Liver (tissue), 8 donors: ENCODE measurements at regions not wholly inside any gene's neighbourhood (a gene's known extent, or its start where the extent isn't known, plus 50 kb on each side); places are given as distances from the start of the nearest gene placed in this dataset.

Source experiments
- DNase-seq: peaks from one replicate; pipeline ENCODE4 v3.0.0-alpha.2; 2017; ENCODE audit warnings: low spot score
- H3K27ac ChIP-seq, 2 donors: one replicate each; pipeline ENCODE4 v1.7.0; 2013; ENCODE audit warnings: inconsistent platforms in 2 of 2, low read length in 2 of 2, control low read depth in 1 of 2, low read depth in 1 of 2, mild to moderate bottlenecking in 1 of 2
- H3K27me3 ChIP-seq, 4 donors: one replicate each; pipeline versions ENCODE4 v1.6.1 to v1.7.0; 2013; ENCODE audit warnings: low read length in 3 of 4, inconsistent platforms in 1 of 4, mild to moderate bottlenecking in 1 of 4, moderate library complexity in 1 of 4; ENCODE audit not compliant: control insufficient read depth in 4 of 4, insufficient read depth in 4 of 4
- H3K36me3 ChIP-seq, 4 donors: one replicate each; pipeline versions ENCODE4 v1.6.1 to v1.7.0; 2013; ENCODE audit warnings: low read length in 3 of 4, mild to moderate bottlenecking in 3 of 4, low read depth in 1 of 4, moderate library complexity in 1 of 4; ENCODE audit not compliant: control insufficient read depth in 4 of 4, insufficient read depth in 3 of 4
- H3K4me1 ChIP-seq, 4 donors: one replicate each; pipeline versions ENCODE4 v1.6.1 to v1.7.0; 2013; ENCODE audit warnings: low read length in 3 of 4, mild to moderate bottlenecking in 3 of 4, moderate library complexity in 1 of 4; ENCODE audit not compliant: control insufficient read depth in 4 of 4, insufficient read depth in 4 of 4
- H3K4me3 ChIP-seq, 3 donors: one replicate each; pipeline versions ENCODE4 v1.6.1 to v1.7.0; 2013; ENCODE audit warnings: low read length in 3 of 3, control low read depth in 1 of 3, low read depth in 1 of 3, mild to moderate bottlenecking in 1 of 3
- H3K9ac ChIP-seq, 2 donors: one replicate each; pipeline ENCODE4 v1.7.0; 2013; ENCODE audit warnings: low read length in 2 of 2, mild to moderate bottlenecking in 2 of 2, moderate library complexity in 2 of 2, control low read depth in 1 of 2, low read depth in 1 of 2
- H3K9me3 ChIP-seq, 4 donors: one replicate each; pipeline versions ENCODE4 v1.6.1 to v1.7.0; 2013; ENCODE audit warnings: low read length in 3 of 4; ENCODE audit not compliant: control insufficient read depth in 4 of 4
- FOXA2 ChIP-seq: IDR thresholded peaks from 2 replicates; pipeline ENCODE4 v1.6.1; 2016; ENCODE audit warnings: antibody characterized with exemption
- HNF4A ChIP-seq, 2 donors: conservative IDR thresholded peaks; 2 replicates each; pipeline ENCODE4 v1.6.1; 2016; ENCODE audit warnings: antibody characterized with exemption in 2 of 2, mild to moderate bottlenecking in 2 of 2
- HNF4G ChIP-seq: IDR thresholded peaks from 2 replicates; pipeline ENCODE4 v1.6.1; 2016; ENCODE audit warnings: antibody characterized with exemption
- JUND ChIP-seq, 2 donors: IDR thresholded peaks; 2 replicates each; pipeline ENCODE4 v1.6.1; 2016; ENCODE audit warnings: antibody characterized with exemption in 2 of 2
- NR2F2 ChIP-seq: IDR thresholded peaks from 2 replicates; pipeline ENCODE4 v1.6.1; 2016; ENCODE audit warnings: antibody characterized with exemption
- RAD21 ChIP-seq, 2 donors: IDR thresholded peaks; 2 replicates each; pipeline ENCODE4 v1.6.1; 2016; ENCODE audit warnings: antibody characterized with exemption in 2 of 2, mild to moderate bottlenecking in 2 of 2
- RXRA ChIP-seq, 2 donors: IDR thresholded peaks; 2 replicates each; pipeline ENCODE4 v1.6.1; 2017 to 2018; ENCODE audit warnings: antibody characterized with exemption in 2 of 2, mild to moderate bottlenecking in 1 of 2
- SP1 ChIP-seq: IDR thresholded peaks from 2 replicates; pipeline ENCODE4 v1.6.1; 2018; ENCODE audit warnings: antibody characterized with exemption, mild to moderate bottlenecking
- YY1 ChIP-seq: IDR thresholded peaks from 2 replicates; pipeline ENCODE4 v1.6.1; 2016; ENCODE audit warnings: antibody characterized with exemption, mild to moderate bottlenecking
- WGBS: extraction: QIAGEN DNeasy Blood & Tissue Kit; methylation state at CpG from one replicate; pipeline ENCODE4 v1.1.7; 2013; 5-methylcytosine and 5-hydroxymethylcytosine counted together
- TF ChIP-seq, protein P1 (sequence below): IDR thresholded peaks from 2 replicates; pipeline ENCODE4 v1.6.1; 2016; ENCODE audit warnings: antibody characterized with exemption
- TF ChIP-seq, protein P2 (sequence below): fragments of 150-350 bp; IDR thresholded peaks from 2 replicates; pipeline ENCODE4 v1.5.1; 2017; ENCODE audit warnings: improper control_type of control experiment, low read depth, low read length; ENCODE audit not compliant: missing input control
- TF ChIP-seq, protein P3 (sequence below): IDR thresholded peaks from 2 replicates; pipeline ENCODE4 v1.6.1; 2016; ENCODE audit warnings: antibody characterized with exemption
- donor health status: healthy.
- donor health status: healthy.
- donor health status: healthy.
- donor health status: healthy.
- donor health status: healthy.

DNA sequence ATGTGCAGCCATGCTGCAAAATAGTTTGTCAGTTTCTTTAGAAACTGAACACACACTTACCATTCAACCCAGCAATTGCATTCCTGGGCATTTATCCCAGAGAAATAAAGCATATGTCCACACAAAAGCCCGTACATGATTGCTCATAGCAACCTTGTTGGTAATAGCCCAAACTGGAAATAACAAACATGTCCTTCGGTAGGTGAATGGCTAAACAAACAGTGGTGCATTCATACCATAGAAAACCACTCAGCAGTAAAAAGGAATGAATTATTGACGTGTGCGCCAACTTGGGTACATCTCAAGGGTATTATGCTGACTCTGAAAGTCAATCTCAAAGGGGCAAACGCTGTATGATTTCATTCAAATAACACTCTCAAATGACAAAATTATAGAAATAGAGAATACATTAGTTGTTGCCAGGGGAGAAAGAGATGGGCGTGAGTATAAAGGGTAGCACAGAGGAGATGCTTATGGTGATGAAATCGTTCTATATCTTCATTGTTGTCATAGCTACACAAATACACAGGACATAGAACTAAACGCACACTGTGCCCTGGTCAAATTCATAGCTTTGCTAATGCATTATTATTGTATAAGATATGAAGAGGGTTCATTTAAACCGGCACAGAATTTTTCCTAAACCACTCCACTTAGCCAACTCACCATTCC, 58.2 kb downstream of the DRD1 start:
- Histone ChIP-seq H3K9ac (no peak overlapping the region), H3K27ac (no peak overlapping the region), H3K4me3 (no peak overlapping the region), H3K9me3 (no peaks in the 10 kb centered on the region), H3K27me3 (peaks cover 0 to 3% (median 0%) of the 10 kb centered on the region in 4 donors), H3K4me1 (no peaks in the 10 kb centered on the region), H3K36me3 (no peaks in the 10 kb centered on the region)
- TF ChIP-seq SP1, result no peak
- TF ChIP-seq, protein P1, sequence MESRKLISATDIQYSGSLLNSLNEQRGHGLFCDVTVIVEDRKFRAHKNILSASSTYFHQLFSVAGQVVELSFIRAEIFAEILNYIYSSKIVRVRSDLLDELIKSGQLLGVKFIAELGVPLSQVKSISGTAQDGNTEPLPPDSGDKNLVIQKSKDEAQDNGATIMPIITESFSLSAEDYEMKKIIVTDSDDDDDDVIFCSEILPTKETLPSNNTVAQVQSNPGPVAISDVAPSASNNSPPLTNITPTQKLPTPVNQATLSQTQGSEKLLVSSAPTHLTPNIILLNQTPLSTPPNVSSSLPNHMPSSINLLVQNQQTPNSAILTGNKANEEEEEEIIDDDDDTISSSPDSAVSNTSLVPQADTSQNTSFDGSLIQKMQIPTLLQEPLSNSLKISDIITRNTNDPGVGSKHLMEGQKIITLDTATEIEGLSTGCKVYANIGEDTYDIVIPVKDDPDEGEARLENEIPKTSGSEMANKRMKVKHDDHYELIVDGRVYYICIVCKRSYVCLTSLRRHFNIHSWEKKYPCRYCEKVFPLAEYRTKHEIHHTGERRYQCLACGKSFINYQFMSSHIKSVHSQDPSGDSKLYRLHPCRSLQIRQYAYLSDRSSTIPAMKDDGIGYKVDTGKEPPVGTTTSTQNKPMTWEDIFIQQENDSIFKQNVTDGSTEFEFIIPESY, result no peak
- 73% methylated on average over 9 of the region's 9 CpGs for WGBS
- no peak for DNase-seq

DNA sequence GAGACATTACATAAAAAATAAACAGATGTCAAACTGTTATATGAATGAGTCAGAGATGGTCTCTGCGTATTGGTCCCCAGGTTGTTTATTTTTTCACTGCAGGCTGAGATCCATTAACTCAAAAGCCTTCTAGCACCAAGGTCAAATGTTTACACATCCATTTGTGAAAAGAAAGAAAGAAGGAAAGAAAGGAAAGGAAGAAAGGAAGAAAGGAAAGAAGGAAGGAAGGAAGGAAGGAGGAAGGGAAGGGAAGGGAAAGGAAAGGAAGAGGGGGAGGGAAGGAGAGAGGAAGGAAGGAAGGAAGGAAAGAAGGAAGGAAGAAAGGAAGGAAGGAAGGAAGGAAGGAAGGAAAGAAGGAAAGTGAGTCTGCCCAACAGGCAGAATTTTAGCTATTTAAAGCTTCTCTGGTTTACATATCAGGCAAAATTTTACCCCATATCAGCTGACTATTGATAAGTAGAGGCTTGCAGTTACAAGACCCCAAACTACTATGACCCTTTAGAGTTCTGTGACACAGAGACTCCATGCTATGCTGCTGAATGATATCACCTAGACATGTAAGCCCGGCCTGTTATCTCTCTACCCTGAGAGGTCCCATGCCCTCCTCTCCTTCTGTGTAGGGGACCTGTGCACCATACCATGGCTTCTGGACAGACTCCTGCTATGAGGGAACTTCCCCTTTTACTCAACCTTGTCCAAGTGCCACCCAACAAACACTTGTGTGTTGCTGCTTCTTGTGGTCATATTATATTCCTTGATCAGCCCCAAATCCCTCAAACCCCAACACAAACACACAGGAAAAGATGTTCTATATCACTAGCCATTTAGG, 59.0 kb downstream of the DRD1 start:
- no peaks in the 10 kb centered on the region for H3K9me3 ChIP-seq
- H3K27me3 ChIP-seq, result peaks cover 0 to 3% (median 0%) of the 10 kb centered on the region in 4 donors
- TF ChIP-seq FOXA2 (no peak), JUND (IDR thresholded peaks at IDR 0.05) (no peak), HNF4G (no peak), YY1 (no peak), HNF4A (conservative IDR thresholded peaks at IDR 0.05) (no peak), RXRA (IDR thresholded peaks at IDR 0.05) (no peak), RAD21 (IDR thresholded peaks at IDR 0.05) (no peak), NR2F2 (no peak)
- TF ChIP-seq, protein P2, sequence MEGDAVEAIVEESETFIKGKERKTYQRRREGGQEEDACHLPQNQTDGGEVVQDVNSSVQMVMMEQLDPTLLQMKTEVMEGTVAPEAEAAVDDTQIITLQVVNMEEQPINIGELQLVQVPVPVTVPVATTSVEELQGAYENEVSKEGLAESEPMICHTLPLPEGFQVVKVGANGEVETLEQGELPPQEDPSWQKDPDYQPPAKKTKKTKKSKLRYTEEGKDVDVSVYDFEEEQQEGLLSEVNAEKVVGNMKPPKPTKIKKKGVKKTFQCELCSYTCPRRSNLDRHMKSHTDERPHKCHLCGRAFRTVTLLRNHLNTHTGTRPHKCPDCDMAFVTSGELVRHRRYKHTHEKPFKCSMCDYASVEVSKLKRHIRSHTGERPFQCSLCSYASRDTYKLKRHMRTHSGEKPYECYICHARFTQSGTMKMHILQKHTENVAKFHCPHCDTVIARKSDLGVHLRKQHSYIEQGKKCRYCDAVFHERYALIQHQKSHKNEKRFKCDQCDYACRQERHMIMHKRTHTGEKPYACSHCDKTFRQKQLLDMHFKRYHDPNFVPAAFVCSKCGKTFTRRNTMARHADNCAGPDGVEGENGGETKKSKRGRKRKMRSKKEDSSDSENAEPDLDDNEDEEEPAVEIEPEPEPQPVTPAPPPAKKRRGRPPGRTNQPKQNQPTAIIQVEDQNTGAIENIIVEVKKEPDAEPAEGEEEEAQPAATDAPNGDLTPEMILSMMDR, result no peak
- TF ChIP-seq, protein P3, sequence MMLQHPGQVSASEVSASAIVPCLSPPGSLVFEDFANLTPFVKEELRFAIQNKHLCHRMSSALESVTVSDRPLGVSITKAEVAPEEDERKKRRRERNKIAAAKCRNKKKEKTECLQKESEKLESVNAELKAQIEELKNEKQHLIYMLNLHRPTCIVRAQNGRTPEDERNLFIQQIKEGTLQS, result no peak
- TF ChIP-seq, protein P1, result no peak
- no peak overlapping the region for H3K9ac ChIP-seq
- no peak for DNase-seq
- H3K4me3 ChIP-seq, result no peak overlapping the region
- no peaks in the 10 kb centered on the region for H3K4me1 ChIP-seq
- H3K27ac ChIP-seq, result no peak overlapping the region
- WGBS, result 53% methylated on average over 2 of the region's 2 CpGs
- no peaks in the 10 kb centered on the region for H3K36me3 ChIP-seq
